AG20443 (cell line): ENCODE measurements at regions not wholly inside any gene's neighbourhood (a gene's known extent, or its start where the extent isn't known, plus 50 kb on each side); places are given as distances from the start of the nearest gene placed in this dataset.
"Not testable (repeated sequence)": the region's sequence is repeated elsewhere in the genome, so short reads cannot be mapped to it uniquely, and the experiment has no call there.

Source experiments
- DNase-seq: peaks from one replicate; pipeline ENCODE4 v3.0.0; 2012; ENCODE audit warnings: low spot score, mixed read lengths

DNA sequence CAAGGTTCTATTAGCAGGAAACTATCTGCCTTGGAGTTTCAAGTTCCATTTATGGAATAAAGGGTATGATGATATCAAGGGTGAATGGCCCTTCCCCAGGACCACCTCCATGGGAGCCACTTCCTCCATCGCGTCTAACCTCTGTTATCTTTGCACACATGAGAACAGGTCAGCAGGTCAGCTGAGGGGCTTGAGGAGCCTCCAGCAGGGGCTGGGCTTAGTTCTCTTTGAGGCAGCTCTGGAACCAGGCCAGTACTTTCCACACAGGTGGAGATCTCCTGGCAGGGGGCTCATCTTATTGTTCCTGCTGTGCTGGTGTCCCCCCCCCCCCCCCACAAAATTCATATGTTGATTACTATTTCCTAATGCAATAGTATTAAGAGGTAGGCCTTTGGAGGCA lies 472.2 kb upstream of the ZMIZ1 start:
- no peak for DNase-seq

DNA sequence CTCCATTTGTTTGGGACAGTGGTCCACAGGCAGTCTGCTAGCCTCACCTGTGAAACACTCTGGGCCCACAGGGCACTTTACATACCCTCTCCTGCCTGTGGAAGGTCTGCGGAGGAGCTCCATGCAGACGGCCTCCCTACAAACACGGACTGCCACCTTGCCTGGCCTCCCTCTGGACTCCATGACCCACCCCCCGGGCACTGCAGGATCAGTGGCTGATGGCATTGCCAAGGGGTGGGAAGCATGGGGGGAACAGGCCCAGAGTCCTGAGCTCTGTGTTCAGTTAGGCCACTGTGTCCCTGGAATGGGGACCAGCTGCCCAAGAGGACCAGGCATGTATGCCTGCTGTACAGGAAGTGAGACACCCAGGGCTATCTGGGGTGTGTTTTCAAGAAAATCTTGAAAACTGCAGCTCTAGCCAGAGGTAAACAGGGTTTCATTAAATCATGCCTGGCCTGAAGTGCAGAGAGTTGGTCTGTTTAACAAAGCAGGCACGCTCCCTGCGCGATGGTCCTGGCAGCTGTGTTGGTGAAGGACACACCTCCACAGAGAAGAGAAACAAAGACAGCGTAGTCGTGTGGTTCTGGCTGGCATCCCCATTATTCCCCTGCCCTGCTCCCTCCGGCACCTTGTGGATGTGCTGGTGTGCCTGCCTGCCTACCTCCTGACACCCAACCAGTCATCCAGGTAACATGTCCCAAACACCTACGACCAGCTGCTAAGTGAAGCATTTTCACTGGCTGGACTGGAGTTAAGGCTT lies 470.8 kb upstream of the ZMIZ1 start:
- no peak for DNase-seq

DNA sequence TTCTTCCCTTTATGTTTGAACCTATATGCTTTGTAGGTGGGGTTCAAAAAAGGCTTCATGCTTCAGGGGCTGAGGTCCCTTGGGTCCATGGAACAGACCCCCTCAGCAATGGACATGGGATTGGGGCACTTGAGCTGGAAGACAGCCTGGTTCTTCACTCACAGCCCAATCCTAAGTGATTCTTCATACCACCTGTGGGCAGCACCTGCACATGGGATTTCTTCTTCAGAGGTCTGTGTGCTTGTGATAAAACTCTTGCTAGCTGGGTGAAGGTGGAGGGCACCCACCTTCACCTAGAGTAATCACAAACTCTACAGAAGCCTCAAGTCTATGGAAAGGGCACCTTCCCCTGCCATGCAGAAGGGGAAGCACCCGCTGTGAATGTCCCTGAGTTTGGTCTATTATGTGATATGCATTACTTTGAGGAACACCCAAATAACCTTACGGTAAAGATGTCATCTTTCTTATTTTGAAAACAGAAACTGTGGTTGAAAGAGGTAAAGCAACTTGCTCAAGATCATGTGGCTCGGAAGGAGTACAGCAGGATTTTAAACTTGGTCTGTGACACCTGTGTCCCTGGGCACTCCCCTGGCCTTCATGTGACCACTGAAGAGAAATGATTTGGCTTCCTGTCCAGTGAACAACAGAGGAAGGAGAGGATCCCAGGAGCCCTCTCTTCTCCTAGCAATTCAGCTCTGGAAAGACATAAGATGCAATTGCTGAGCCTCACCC lies 469.5 kb upstream of the ZMIZ1 start:
- no peak for DNase-seq

DNA sequence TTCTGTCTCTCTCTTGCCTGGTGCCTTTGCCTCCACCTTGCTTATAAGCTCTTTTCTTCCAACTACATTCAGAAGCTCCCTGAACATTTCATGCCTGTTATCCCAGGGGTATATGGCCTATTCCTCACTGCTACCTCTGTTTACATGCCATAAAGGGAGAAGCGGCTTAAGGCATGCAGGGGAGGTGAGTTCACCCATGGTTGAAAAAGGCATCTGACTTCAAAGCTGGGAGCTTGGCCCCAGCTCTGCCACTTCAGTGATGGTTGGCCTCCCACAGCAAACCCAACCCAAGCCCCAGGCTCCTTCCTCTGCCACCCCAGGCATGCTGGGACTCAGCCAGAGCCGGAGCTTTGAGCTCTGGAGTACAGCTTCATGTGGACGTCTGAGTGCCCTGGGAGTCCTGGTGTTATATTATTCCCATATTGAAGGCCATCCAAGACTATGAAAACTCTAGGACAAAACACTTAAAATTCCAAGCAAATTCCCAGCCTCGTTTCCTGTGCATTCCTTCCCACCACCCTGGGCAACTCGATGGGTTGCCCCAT lies 468.6 kb upstream of the ZMIZ1 start:
- no peak for DNase-seq

- DNase-seq: peak; percentile 52
Measured at GRCh38 chr10:78600740-78601139, 468.0 kb upstream of the ZMIZ1 start.

GRCh38 chr10:78602201-78602932 lies 466.4 kb upstream of the ZMIZ1 start:
- no peak for DNase-seq

- no peak for DNase-seq
Measured at GRCh38 chr10:78604286-78604685, 464.5 kb upstream of the ZMIZ1 start.

DNA sequence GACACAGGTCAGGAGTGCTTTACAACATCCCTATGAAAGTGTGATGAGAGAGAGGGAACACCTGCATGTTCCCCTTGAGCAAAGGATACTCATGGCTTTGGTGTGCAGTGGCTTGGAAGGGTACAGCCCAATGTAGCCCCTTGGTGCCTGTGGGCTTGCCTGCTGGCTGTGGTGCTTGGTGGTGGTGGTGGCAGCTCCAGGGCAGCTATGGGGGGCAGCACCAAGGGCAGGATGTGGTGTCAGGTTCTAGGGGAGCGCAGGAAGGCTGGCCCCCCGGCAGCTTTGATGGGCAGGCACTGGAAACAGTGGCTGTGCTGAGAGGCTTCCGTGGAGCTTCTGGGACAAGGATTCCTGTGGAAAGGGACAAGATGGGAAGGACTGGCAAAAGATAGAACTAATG lies 464.0 kb upstream of the ZMIZ1 start:
- no peak for DNase-seq

- no peak for DNase-seq
Measured at GRCh38 chr10:78605800-78606350, 462.9 kb upstream of the ZMIZ1 start.

DNA sequence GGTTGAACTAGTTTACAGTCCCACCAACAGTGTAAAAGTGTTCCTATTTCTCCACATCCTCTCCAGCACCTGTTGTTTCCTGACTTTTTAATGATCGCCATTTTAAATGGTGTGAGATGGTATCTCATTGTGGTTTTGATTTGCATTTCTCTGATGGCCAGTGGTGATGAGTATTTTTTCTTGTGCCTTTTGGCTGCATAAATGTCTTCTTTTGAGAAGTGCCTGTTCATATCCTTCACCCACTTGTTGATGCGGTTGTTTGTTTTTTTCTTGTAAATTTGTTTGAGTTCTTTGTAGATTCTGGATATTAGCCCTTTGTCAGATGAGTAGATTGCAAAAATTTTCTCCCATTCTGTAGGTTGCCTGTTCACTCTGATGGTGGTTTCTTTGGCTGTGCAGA lies 462.0 kb upstream of the ZMIZ1 start:
- not testable (repeated sequence) for DNase-seq

DNA sequence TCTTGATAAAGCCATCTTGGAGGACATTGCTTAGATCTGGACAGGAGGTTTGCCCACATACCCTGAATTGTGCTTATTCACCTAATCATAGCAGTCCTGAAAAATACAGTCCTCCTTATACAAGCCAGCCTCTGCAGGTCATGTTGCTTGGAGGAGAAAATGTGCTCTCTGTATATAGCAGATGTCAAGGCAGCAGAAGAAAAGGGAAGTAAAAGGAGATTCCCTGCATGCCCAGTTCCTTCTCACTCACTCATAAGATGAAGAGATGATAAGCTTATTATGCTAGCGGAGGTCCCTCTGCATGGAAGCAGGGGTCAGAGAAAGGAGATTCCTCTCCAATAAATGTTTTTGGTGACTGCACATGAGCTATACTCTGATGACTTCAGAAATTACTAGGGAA lies 458.8 kb upstream of the ZMIZ1 start:
- no peak for DNase-seq

- no peak for DNase-seq
Measured at GRCh38 chr10:78613132-78613531, 455.6 kb upstream of the ZMIZ1 start.

DNA sequence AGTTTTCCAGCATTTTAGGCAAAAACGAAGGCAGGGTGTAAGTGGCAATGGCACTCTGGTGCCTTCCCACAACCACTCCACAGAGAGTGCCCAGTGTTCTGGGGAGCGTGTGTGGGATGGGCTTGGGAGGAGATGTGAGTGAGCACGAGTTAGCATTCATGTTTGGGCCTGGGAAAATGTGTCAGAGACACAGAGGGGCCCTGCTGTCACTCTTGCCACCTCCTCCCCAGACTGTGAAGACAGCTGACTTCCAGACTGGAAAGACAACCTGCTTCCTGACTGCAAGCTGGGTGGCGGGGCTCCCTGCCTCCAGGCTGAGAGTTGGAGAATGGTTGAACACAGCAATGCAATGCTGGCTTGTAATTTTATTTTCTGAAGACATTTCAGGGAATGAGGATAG lies 454.5 kb upstream of the ZMIZ1 start:
- no peak for DNase-seq

GRCh38 chr10:78614744-78615143 lies 454.0 kb upstream of the ZMIZ1 start:
- no peak for DNase-seq

GRCh38 chr10:78616125-78616695 lies 452.6 kb upstream of the ZMIZ1 start:
- DNase-seq: no peak

DNA sequence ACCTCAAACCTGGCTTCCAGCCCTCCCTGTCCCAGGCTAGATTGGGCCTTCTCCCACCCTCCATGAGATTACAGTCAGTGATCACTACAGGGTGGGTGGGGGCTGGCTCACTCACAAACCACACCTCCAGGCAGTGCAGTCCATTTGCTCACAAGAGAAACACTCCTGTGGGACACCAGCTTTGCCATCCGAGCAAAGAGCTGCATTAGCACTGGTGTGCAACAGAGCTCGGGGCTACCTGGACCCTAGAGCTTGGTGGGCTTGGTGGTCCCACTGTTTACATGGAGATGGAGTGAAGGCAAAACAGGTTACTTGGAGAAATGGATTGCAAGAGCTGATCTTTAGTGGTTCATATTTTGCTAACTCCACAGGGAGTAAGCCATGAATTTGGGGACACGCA lies 451.7 kb upstream of the ZMIZ1 start:
- DNase-seq: no peak

GRCh38 chr10:78617631-78618030 lies 451.1 kb upstream of the ZMIZ1 start:
- DNase-seq: no peak

DNA sequence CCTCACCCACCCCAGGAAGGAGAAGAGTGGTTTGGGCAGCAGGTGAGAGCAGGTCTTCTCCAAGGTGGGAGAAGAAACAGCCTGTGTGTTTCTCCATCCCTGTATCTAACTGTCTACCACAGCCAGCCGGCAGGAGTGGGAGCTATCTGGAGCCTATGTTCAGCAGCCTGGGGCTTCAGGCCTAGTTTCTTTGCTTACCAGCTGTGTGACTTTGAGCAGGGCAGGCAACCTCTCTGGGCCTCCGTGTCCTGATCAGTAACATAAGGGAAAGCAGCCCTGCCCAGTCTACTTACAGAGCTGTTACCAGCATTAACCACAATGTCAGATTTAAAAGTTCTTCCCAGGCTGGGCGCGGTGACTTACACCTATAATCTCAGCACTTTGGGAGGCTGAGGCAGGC lies 450.7 kb upstream of the ZMIZ1 start:
- DNase-seq: no peak

DNA sequence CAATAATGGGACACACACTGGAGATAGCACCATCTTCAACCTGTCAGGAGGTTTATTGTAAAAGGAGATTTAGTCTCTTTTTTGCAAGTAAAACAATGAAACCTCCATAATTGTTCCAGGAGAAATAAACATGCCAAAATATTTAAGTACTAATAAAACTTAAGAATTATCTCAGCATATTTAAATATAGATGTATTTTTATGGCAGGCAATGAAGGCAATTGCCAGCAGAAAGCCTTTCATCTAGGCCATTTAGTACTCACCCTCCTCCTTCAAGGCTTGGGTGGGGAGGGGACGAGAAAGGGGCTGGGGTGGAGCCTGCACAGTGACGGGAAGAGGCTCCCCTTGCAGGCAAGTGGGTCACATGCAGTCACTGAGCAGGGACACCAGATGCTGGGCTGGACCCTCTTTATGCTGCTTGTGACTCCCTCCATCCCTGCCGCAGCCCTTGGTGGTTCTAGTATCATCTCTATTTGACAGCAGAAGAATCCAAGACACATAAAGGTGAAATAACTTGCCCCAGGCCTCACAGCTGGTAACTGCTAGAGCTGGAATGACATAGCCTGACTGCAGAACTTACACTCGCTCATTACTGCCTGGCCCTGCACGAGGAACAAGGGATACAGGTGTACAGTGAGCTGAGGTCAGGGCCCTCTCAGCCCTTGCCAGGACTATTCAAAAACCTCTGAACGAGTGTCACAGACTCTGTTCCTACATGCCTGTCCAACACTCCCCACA lies 449.5 kb upstream of the ZMIZ1 start:
- no peak for DNase-seq

DNA sequence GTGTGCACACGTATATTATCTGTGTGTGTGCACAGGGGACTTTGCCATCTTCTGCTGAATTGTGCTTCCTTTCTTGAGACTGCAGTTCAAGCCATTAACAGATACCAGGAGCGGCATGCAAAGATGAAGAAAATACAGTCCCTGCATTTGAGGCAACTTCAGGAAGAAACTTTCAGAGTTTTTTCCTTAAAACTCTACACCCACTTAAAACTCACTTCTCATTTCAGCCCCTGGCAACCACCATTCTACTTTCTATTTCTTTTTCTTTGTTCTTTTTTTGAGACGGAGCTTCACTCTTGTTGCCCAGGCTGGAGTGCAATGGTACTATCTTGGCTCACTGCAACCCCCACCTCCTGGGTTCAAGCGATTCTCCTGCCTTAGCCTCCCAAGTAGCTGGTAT lies 448.9 kb upstream of the ZMIZ1 start:
- no peak for DNase-seq
